Esophagus (tissue), 2 donors: ENCODE measurements at regions not wholly inside any gene's neighbourhood (a gene's known extent, or its start where the extent isn't known, plus 50 kb on each side); places are given as distances from the start of the nearest gene placed in this dataset.

Experiments
- H3K27ac ChIP-seq, 2 donors: one replicate each; pipeline ENCODE4 v1.5.1; 2013; ENCODE audit warnings: low read depth in 2 of 2, mild to moderate bottlenecking in 2 of 2, inconsistent platforms in 1 of 2, low read length in 1 of 2, moderate library complexity in 1 of 2
- H3K27me3 ChIP-seq, 2 donors: one replicate each; pipeline ENCODE4 v1.6.1; 2013; ENCODE audit warnings: low read length in 2 of 2, control low read depth in 1 of 2, mild to moderate bottlenecking in 1 of 2; ENCODE audit not compliant: insufficient read depth in 2 of 2, control insufficient read depth in 1 of 2
- H3K36me3 ChIP-seq, 2 donors: one replicate each; pipeline ENCODE4 v1.6.1; 2013; ENCODE audit warnings: low read length in 1 of 2; ENCODE audit not compliant: control insufficient read depth in 2 of 2, insufficient read depth in 2 of 2
- H3K4me1 ChIP-seq, 2 donors: one replicate each; pipeline ENCODE4 v1.6.1; 2013; ENCODE audit warnings: low read length in 1 of 2; ENCODE audit not compliant: control insufficient read depth in 2 of 2, insufficient read depth in 2 of 2
- H3K4me3 ChIP-seq, 2 donors: one replicate each; pipeline ENCODE4 v1.5.1; 2013; ENCODE audit warnings: low read length in 2 of 2, mild to moderate bottlenecking in 2 of 2, low read depth in 1 of 2, moderate library complexity in 1 of 2
- H3K9me3 ChIP-seq, 2 donors: one replicate each; pipeline ENCODE4 v1.6.1; 2013; ENCODE audit warnings: mild to moderate bottlenecking in 2 of 2, low read depth in 1 of 2, low read length in 1 of 2, moderate library complexity in 1 of 2; ENCODE audit not compliant: control insufficient read depth in 2 of 2, insufficient read depth in 1 of 2
- WGBS, 2 donors: extraction: QIAGEN DNeasy Blood & Tissue Kit; methylation state at CpG; one replicate each; pipeline ENCODE4 v1.1.7; 2013; 5-methylcytosine and 5-hydroxymethylcytosine counted together
- donor health status: healthy with polysubstance abuse.
- donor health status: Bipolar disorder and iron deficiency.

- H3K4me1 ChIP-seq = no peaks in the 10 kb centered on the region
- H3K4me3 ChIP-seq = no peak overlapping the region
- 47 to 61% methylated on average over 1 of the region's 1 CpG for WGBS, 2 donors
- H3K27me3 ChIP-seq = no peaks in the 10 kb centered on the region
- no peaks in the 10 kb centered on the region for H3K9me3 ChIP-seq
- H3K27ac ChIP-seq = no peak overlapping the region
- no peaks in the 10 kb centered on the region for H3K36me3 ChIP-seq
Observed at GRCh38 chr2:41803361-41803760, 244.5 kb upstream of the PKDCC start.

GRCh38 chr2:41806286-41806685, 241.5 kb upstream of the PKDCC start:
- Histone ChIP-seq H3K4me3 (no peak overlapping the region), H3K27ac (no peak overlapping the region), H3K36me3 (no peaks in the 10 kb centered on the region), H3K27me3 (no peaks in the 10 kb centered on the region), H3K4me1 (no peaks in the 10 kb centered on the region), H3K9me3 (no peaks in the 10 kb centered on the region)
- WGBS, 2 donors = 86 to 92% methylated on average over 2 of the region's 2 CpGs

- Histone ChIP-seq H3K27ac (no peak overlapping the region), H3K27me3 (no peaks in the 10 kb centered on the region), H3K9me3 (no peaks in the 10 kb centered on the region), H3K36me3 (no peaks in the 10 kb centered on the region), H3K4me3 (no peak overlapping the region), H3K4me1 (no peaks in the 10 kb centered on the region)
- WGBS, 2 donors = 58 to 66% methylated on average over 2 of the region's 2 CpGs
Observed at GRCh38 chr2:41821167-41821566, 226.7 kb upstream of the PKDCC start.

- Histone ChIP-seq H3K36me3 (no peaks in the 10 kb centered on the region), H3K27ac (no peak overlapping the region), H3K4me1 (no peaks in the 10 kb centered on the region), H3K4me3 (no peak overlapping the region), H3K9me3 (no peaks in the 10 kb centered on the region), H3K27me3 (no peaks in the 10 kb centered on the region)
- 80 to 86% methylated on average over 1 of the region's 1 CpG for WGBS, 2 donors
Observed at GRCh38 chr2:41826921-41827320, 220.9 kb upstream of the PKDCC start.

GRCh38 chr2:41827354-41827971, 220.4 kb upstream of the PKDCC start:
- 46 to 52% methylated on average over 6 of the region's 6 CpGs for WGBS, 2 donors

GRCh38 chr2:41828052-41828643, 219.7 kb upstream of the PKDCC start:
- 6 to 7% methylated on average over 1 of the region's 1 CpG for WGBS, 2 donors

More at GRCh38 chr2:41827354-41827971, 220.4 kb upstream of the PKDCC start:
- H3K4me3 ChIP-seq = no peak overlapping the region
- no peaks in the 10 kb centered on the region for H3K36me3 ChIP-seq
- H3K4me1 ChIP-seq = no peaks in the 10 kb centered on the region
- no peak overlapping the region for H3K27ac ChIP-seq
- no peaks in the 10 kb centered on the region for H3K27me3 ChIP-seq
- H3K9me3 ChIP-seq = no peaks in the 10 kb centered on the region

GRCh38 chr2:41829052-41829451, 218.8 kb upstream of the PKDCC start:
- Histone ChIP-seq H3K27me3 (no peaks in the 10 kb centered on the region), H3K4me1 (no peaks in the 10 kb centered on the region), H3K36me3 (no peaks in the 10 kb centered on the region), H3K27ac (no peak overlapping the region), H3K4me3 (no peak overlapping the region), H3K9me3 (no peaks in the 10 kb centered on the region)
- WGBS, 2 donors = 74 to 83% methylated on average over 1 of the region's 1 CpG

More at GRCh38 chr2:41828052-41828643, 219.7 kb upstream of the PKDCC start:
- Histone ChIP-seq H3K27ac (no peak overlapping the region), H3K4me3 (no peak overlapping the region), H3K36me3 (no peaks in the 10 kb centered on the region), H3K9me3 (no peaks in the 10 kb centered on the region), H3K4me1 (no peaks in the 10 kb centered on the region), H3K27me3 (no peaks in the 10 kb centered on the region)

- Histone ChIP-seq H3K9me3 (no peaks in the 10 kb centered on the region), H3K4me1 (no peaks in the 10 kb centered on the region), H3K36me3 (no peaks in the 10 kb centered on the region), H3K27me3 (no peaks in the 10 kb centered on the region), H3K27ac (no peak overlapping the region), H3K4me3 (no peak overlapping the region)
- WGBS, 2 donors = 54 to 56% methylated on average over 1 of the region's 1 CpG
Observed at GRCh38 chr2:41830600-41830999, 217.2 kb upstream of the PKDCC start.

GRCh38 chr2:41832218-41832617, 215.6 kb upstream of the PKDCC start:
- Histone ChIP-seq H3K36me3 (no peaks in the 10 kb centered on the region), H3K4me1 (no peaks in the 10 kb centered on the region), H3K9me3 (no peaks in the 10 kb centered on the region), H3K4me3 (no peak overlapping the region), H3K27me3 (no peaks in the 10 kb centered on the region), H3K27ac (no peak overlapping the region)
- 78 to 89% methylated on average over 5 of the region's 5 CpGs for WGBS, 2 donors

- Histone ChIP-seq H3K4me3 (no peak overlapping the region), H3K27me3 (no peaks in the 10 kb centered on the region), H3K9me3 (no peaks in the 10 kb centered on the region), H3K36me3 (no peaks in the 10 kb centered on the region), H3K27ac (no peak overlapping the region), H3K4me1 (no peaks in the 10 kb centered on the region)
- 63 to 76% methylated on average over 1 of the region's 1 CpG for WGBS, 2 donors
Observed at GRCh38 chr2:41835401-41835800, 212.4 kb upstream of the PKDCC start.
